SK-N-SH (cell line): ENCODE measurements at regions not wholly inside any gene's neighbourhood (a gene's known extent, or its start where the extent isn't known, plus 50 kb on each side); places are given as distances from the start of the nearest gene placed in this dataset.

Experiments used
- CTCF ChIA-PET: fragments of 300-600, 350-600 bp; formaldehyde crosslinking; extraction: SDS; loops from one replicate; lab custom pipeline; 2021; lab: Yijun Ruan, JAX
- POLR2A ChIA-PET: fragments of 350-600 bp; sonication (Branson Sonifier 250); formaldehyde crosslinking; extraction: SDS; loops from one replicate; lab custom pipeline; 2020; ENCODE audit warnings: antibody characterized with exemption, inconsistent platforms; lab: Yijun Ruan, JAX
- DNase-seq: peaks from one replicate; pipeline ENCODE4 v3.0.0; 2012
- H2AFZ ChIP-seq: fragments of 200-600 bp; sonication (generic); 2 replicates; pipeline ENCODE4 v1.8.1; 2016; ENCODE audit warnings: antibody characterized with exemption, mild to moderate bottlenecking, low read depth
- H3F3A ChIP-seq: fragments of 200-600 bp; sonication (generic); replicated peaks from 2 replicates; pipeline ENCODE3; 2016; ENCODE audit warnings: antibody characterized with exemption, mild to moderate bottlenecking; ENCODE audit not compliant: insufficient read depth
- H3K27ac ChIP-seq, 2 experiments: fragments of 200-500 bp in 1 of 2; fragments of 200-600 bp in 1 of 2; sonication (Bioruptor generic) in 1 of 2; sonication (generic), shearing (Covaris generic) in 1 of 2; 2 replicates each; pipeline versions ENCODE4 v1.5.1 to v1.6.1; 2014 to 2016; ENCODE audit warnings: low read depth in 2 of 2, inconsistent platforms in 1 of 2, low read length in 1 of 2, mild to moderate bottlenecking in 1 of 2, mixed read lengths in 1 of 2
- H3K27me3 ChIP-seq: fragments of 200-600 bp; sonication (generic), shearing (Covaris generic); 2 replicates; pipeline ENCODE4 v1.6.1; 2016; ENCODE audit warnings: mixed run types; ENCODE audit not compliant: insufficient read depth
- H3K36me3 ChIP-seq, 2 experiments: fragments of 200-500 bp in 1 of 2; fragments of 200-600 bp in 1 of 2; sonication (Bioruptor generic) in 1 of 2; sonication (generic) in 1 of 2; replicated peaks in 1 of 2; 2 replicates each; pipeline versions ENCODE3 to v1.5.1; 2014 to 2016; ENCODE audit warnings: low read length in 1 of 2, mild to moderate bottlenecking in 1 of 2; ENCODE audit not compliant: insufficient read depth in 2 of 2, control insufficient read depth in 1 of 2
- H3K4me1 ChIP-seq, 2 experiments: fragments of 200-500 bp in 1 of 2; fragments of 200-600 bp in 1 of 2; sonication (Bioruptor generic) in 1 of 2; sonication (generic), shearing (Covaris generic) in 1 of 2; 2 replicates each; pipeline versions ENCODE4 v1.5.1 to v1.6.1; 2014 to 2016; ENCODE audit warnings: low read depth in 1 of 2, low read length in 1 of 2, mixed run types in 1 of 2; ENCODE audit not compliant: insufficient read depth in 2 of 2, control insufficient read depth in 1 of 2
- H3K4me2 ChIP-seq: fragments of 200-600 bp; sonication (generic), shearing (Covaris generic); 2 replicates; pipeline ENCODE4 v1.6.1; 2017; ENCODE audit warnings: mixed run types
- H3K4me3 ChIP-seq, 2 experiments: fragments of 200-500 bp in 1 of 2; fragments of 200-600 bp in 1 of 2; sonication (Bioruptor generic) in 1 of 2; sonication (generic), shearing (Covaris generic) in 1 of 2; 2 replicates each; pipeline versions ENCODE4 v1.5.1 to v1.8.1; 2014 to 2016; ENCODE audit warnings: low read depth in 2 of 2, inconsistent platforms in 1 of 2, low read length in 1 of 2, mild to moderate bottlenecking in 1 of 2, mixed read lengths in 1 of 2, moderate library complexity in 1 of 2
- H3K79me2 ChIP-seq: fragments of 200-600 bp; sonication (generic); 2 replicates; pipeline ENCODE4 v1.8.1; 2017; ENCODE audit warnings: mild to moderate bottlenecking; ENCODE audit not compliant: insufficient read depth
- H3K9ac ChIP-seq: fragments of 200-600 bp; sonication (generic); 2 replicates; pipeline ENCODE4 v1.6.1; 2017; ENCODE audit warnings: mixed run types
- H3K9me2 ChIP-seq: fragments of 200-600 bp; sonication (generic); 2 replicates; pipeline ENCODE4 v1.6.1; 2017; ENCODE audit warnings: mixed run types
- H3K9me3 ChIP-seq: fragments of 200-600 bp; sonication (generic); 2 replicates; pipeline ENCODE4 v1.6.1; 2017; ENCODE audit warnings: mixed run types, mild to moderate bottlenecking, moderate library complexity
- H4K20me1 ChIP-seq: fragments of 200-600 bp; sonication (generic); 2 replicates; pipeline ENCODE4 v1.6.1; 2017; ENCODE audit warnings: mild to moderate bottlenecking, mixed run types; ENCODE audit not compliant: insufficient read depth
- CTCF ChIP-seq: fragments of 200-600 bp; sonication (generic); IDR thresholded peaks from 2 replicates; pipeline ENCODE4 v1.6.1; 2017; ENCODE audit warnings: antibody characterized with exemption, mild to moderate bottlenecking, moderate library complexity
- ELF1 ChIP-seq: IDR thresholded peaks from 2 replicates; pipeline ENCODE4 v1.4.0; 2012
- EP300 ChIP-seq, 2 experiments: IDR thresholded peaks; 2 replicates each; pipeline versions ENCODE4 v1.4.0 to v1.6.1; 2012; ENCODE audit warnings: borderline replicate concordance in 1 of 2, low read depth in 1 of 2, low read length in 1 of 2
- FOXJ3 ChIP-seq: sonication (generic); formaldehyde crosslinking; IDR thresholded peaks from 2 replicates; pipeline ENCODE4 v1.5.1; 2020; ENCODE audit warnings: mild to moderate bottlenecking, missing genetic modification reagents
- GABPA ChIP-seq: IDR thresholded peaks from 2 replicates; pipeline ENCODE4 v1.4.0; 2012; ENCODE audit warnings: low read depth, mild to moderate bottlenecking
- GATA2 ChIP-seq: sonication (generic); formaldehyde crosslinking; IDR thresholded peaks from 2 replicates; pipeline ENCODE4 v1.5.0; 2020; ENCODE audit warnings: mild to moderate bottlenecking, missing genetic modification reagents
- IRF3 ChIP-seq: fragments of 150-350 bp; IDR thresholded peaks from 2 replicates; pipeline ENCODE4 v1.6.1; 2016; ENCODE audit warnings: mild to moderate bottlenecking, low read depth, low read length
- JUND ChIP-seq: IDR thresholded peaks from 2 replicates; pipeline ENCODE4 v1.4.0; 2012
- MEF2A ChIP-seq: IDR thresholded peaks from 2 replicates; pipeline ENCODE4 v1.4.0; 2012; ENCODE audit warnings: low read depth, borderline replicate concordance
- NFIC ChIP-seq: IDR thresholded peaks from 2 replicates; pipeline ENCODE4 v1.4.0; 2012; ENCODE audit warnings: borderline replicate concordance
- NRF1 ChIP-seq: IDR thresholded peaks from 2 replicates; pipeline ENCODE4 v1.6.1; 2012; ENCODE audit warnings: low read depth, mild to moderate bottlenecking, low read length
- REST ChIP-seq: IDR thresholded peaks from 2 replicates; pipeline ENCODE4 v1.6.1; 2012; ENCODE audit warnings: mild to moderate bottlenecking, low read depth, low read length, moderate library complexity
- RFX5 ChIP-seq: IDR thresholded peaks from 2 replicates; pipeline ENCODE4 v1.6.1; 2012; ENCODE audit warnings: mild to moderate bottlenecking, improper control_type of control experiment, low read length
- RXRA ChIP-seq: IDR thresholded peaks from 2 replicates; pipeline ENCODE4 v1.4.0; 2012; ENCODE audit warnings: low read depth, mild to moderate bottlenecking, borderline replicate concordance
- TAF1 ChIP-seq: IDR thresholded peaks from 2 replicates; pipeline ENCODE4 v1.6.1; 2012; ENCODE audit warnings: low read depth, mild to moderate bottlenecking, low read length, moderate library complexity, borderline replicate concordance
- TEAD4 ChIP-seq: IDR thresholded peaks from 2 replicates; pipeline ENCODE4 v1.4.0; 2012; ENCODE audit warnings: mild to moderate bottlenecking, borderline replicate concordance; ENCODE audit not compliant: insufficient read depth
- USF1 ChIP-seq: IDR thresholded peaks from 2 replicates; pipeline ENCODE4 v1.4.0; 2012; ENCODE audit warnings: low read depth, borderline replicate concordance
- USF2 ChIP-seq: fragments of 150-350 bp; IDR thresholded peaks from 2 replicates; pipeline ENCODE4 v1.6.1; 2017; ENCODE audit warnings: antibody characterized with exemption, low read length, low read depth, borderline replicate concordance
- YY1 ChIP-seq: IDR thresholded peaks from 2 replicates; pipeline ENCODE4 v1.4.0; 2012; ENCODE audit warnings: low read depth, mild to moderate bottlenecking
- WGBS: methylation state at CpG from one replicate; pipeline ENCODE4 v1.1.6; 2017; ENCODE audit warnings: low lambda C conversion rate; 5-methylcytosine and 5-hydroxymethylcytosine counted together

GRCh38 chr1:239049571-239049970 is 336.8 kb upstream of the CHRM3 start:
- Histone ChIP-seq H3K27me3 (no peaks in the 10 kb centered on the region), H3K27ac (no peak overlapping the region), H3K4me2 (no peak overlapping the region), H3K36me3 (no peaks in the 10 kb centered on the region), H4K20me1 (no peaks in the 10 kb centered on the region), H3K79me2 (no peaks in the 10 kb centered on the region), H3K9me3 (no peaks in the 10 kb centered on the region), H3K9me2 (no peaks in the 10 kb centered on the region), H3K4me3 (no peak overlapping the region), H3F3A (no peaks in the 10 kb centered on the region), H3K4me1 (peaks cover 0 to 4% of the 10 kb centered on the region in 2 experiments; a peak in 2 of 4 replicates), H3K9ac (no peak overlapping the region), H2AFZ (no peak overlapping the region)
- CTCF ChIA-PET, result no interaction called here
- POLR2A ChIA-PET, result no interaction called here
- TF ChIP-seq RXRA (no peak), TEAD4 (no peak), RFX5 (no peak), EP300 (IDR thresholded peaks at IDR 0.05; ENCODE audit: borderline replicate concordance in 1 of 2, low read depth in 1 of 2, low read length in 1 of 2) (no peak), YY1 (no peak), NFIC (no peak), FOXJ3 (no peak), IRF3 (no peak), TAF1 (no peak), CTCF (no peak), GATA2 (CRISPR knock-in tag) (no peak), JUND (no peak)
- no peak for DNase-seq

GRCh38 chr1:239044829-239045228 is 341.5 kb upstream of the CHRM3 start:
- POLR2A ChIA-PET, result no interaction called here
- Histone ChIP-seq H3K9me2 (no peaks in the 10 kb centered on the region), H3K9me3 (no peaks in the 10 kb centered on the region), H4K20me1 (no peaks in the 10 kb centered on the region), H3F3A (no peaks in the 10 kb centered on the region), H3K4me1 (no peaks in the 10 kb centered on the region; a peak in 2 of 4 replicates), H3K36me3 (no peaks in the 10 kb centered on the region), H3K9ac (no peak overlapping the region), H3K4me2 (no peak overlapping the region), H2AFZ (no peak overlapping the region), H3K4me3 (no peak overlapping the region), H3K79me2 (no peaks in the 10 kb centered on the region), H3K27ac (no peak overlapping the region), H3K27me3 (no peaks in the 10 kb centered on the region)
- no peak for DNase-seq
- WGBS, result 29% methylated on average over 3 of the region's 3 CpGs
- CTCF ChIA-PET, result interaction anchor here (1.3 kb wide), 1 partner anchor 14 kb away, joined by 3 read pairs; no protein-coding TSS in a partner anchor
- TF ChIP-seq IRF3, result no peak
- TF ChIP-seq NRF1, result no peak
- no peak for TF ChIP-seq FOXJ3
- no peak for TF ChIP-seq GABPA
- no peak for TF ChIP-seq RXRA
- no peak for TF ChIP-seq ELF1
- no peak for TF ChIP-seq GATA2 (CRISPR knock-in tag)
- TF ChIP-seq USF1, result no peak
- no peak for TF ChIP-seq REST
- no peak for TF ChIP-seq USF2
- TF ChIP-seq MEF2A, result no peak
